ENCODE measurements at regions not wholly inside any gene's neighbourhood (a gene's known extent, or its start where the extent isn't known, plus 50 kb on each side); places are given as distances from the start of the nearest gene placed in this dataset.

GRCh38 chr11:19403196-19403895, 162.6 kb upstream of the E2F8 start:
- no peak for DNase-seq (ENCODE audit: low read depth)

GRCh38 chr11:19400296-19400695, 159.6 kb upstream of the E2F8 start:
- DNase-seq (ENCODE audit: low read depth) = no peak

- no peak for DNase-seq (ENCODE audit: low read depth)
Observed at GRCh38 chr11:19398772-19399527, 158.2 kb upstream of the E2F8 start.

GRCh38 chr11:19398273-19398672, 157.5 kb upstream of the E2F8 start:
- DNase-seq (ENCODE audit: low read depth) = no peak

- no peak for DNase-seq (ENCODE audit: low read depth)
Observed at GRCh38 chr11:19395050-19395449, 154.3 kb upstream of the E2F8 start.

- no peak for DNase-seq (ENCODE audit: low read depth)
Observed at GRCh38 chr11:19394525-19395016, 153.8 kb upstream of the E2F8 start.

GRCh38 chr11:19393941-19394340, 153.2 kb upstream of the E2F8 start:
- DNase-seq (ENCODE audit: low read depth) = no peak

GRCh38 chr11:19392847-19393518, 152.2 kb upstream of the E2F8 start:
- no peak for DNase-seq (ENCODE audit: low read depth)

GRCh38 chr11:19392321-19392720, 151.6 kb upstream of the E2F8 start:
- no peak for DNase-seq (ENCODE audit: low read depth)

GRCh38 chr11:19391652-19392051, 150.9 kb upstream of the E2F8 start:
- DNase-seq (ENCODE audit: low read depth) = no peak

- no peak for DNase-seq (ENCODE audit: low read depth)
Observed at GRCh38 chr11:19391026-19391425, 150.3 kb upstream of the E2F8 start.

GRCh38 chr11:19389787-19390303, 149.1 kb upstream of the E2F8 start:
- DNase-seq (ENCODE audit: low read depth) = no peak

GRCh38 chr11:19382131-19382611, 141.4 kb upstream of the E2F8 start:
- DNase-seq (ENCODE audit: low read depth) = no peak

GRCh38 chr11:19380375-19380774, 139.6 kb upstream of the E2F8 start:
- no peak for DNase-seq (ENCODE audit: low read depth)

- no peak for DNase-seq (ENCODE audit: low read depth)
Observed at GRCh38 chr11:19379465-19379864, 138.7 kb upstream of the E2F8 start.

- no peak for DNase-seq (ENCODE audit: low read depth)
Observed at GRCh38 chr11:19378814-19379213, 138.1 kb upstream of the E2F8 start.

- DNase-seq (ENCODE audit: low read depth) = no peak
Observed at GRCh38 chr11:19377881-19378280, 137.1 kb upstream of the E2F8 start.

GRCh38 chr11:19375440-19375839, 134.7 kb upstream of the E2F8 start:
- no peak for DNase-seq (ENCODE audit: low read depth)

- no peak for DNase-seq (ENCODE audit: low read depth)
Observed at GRCh38 chr11:19374151-19374569, 133.4 kb upstream of the E2F8 start.

- no peak for DNase-seq (ENCODE audit: low read depth)
Observed at GRCh38 chr11:19372381-19372780, 131.6 kb upstream of the E2F8 start.

GRCh38 chr11:19370100-19370861, 129.5 kb upstream of the E2F8 start:
- no peak for DNase-seq (ENCODE audit: low read depth)
